Natural killer cell (primary cell): ENCODE measurements at regions not wholly inside any gene's neighbourhood (a gene's known extent, or its start where the extent isn't known, plus 50 kb on each side); places are given as distances from the start of the nearest gene placed in this dataset.

Source experiments
- ATAC-seq, 3 donors: fragments of 150-1000 bp in 2 of 3; fragments of 200-7000 bp in 1 of 3; cut with Tn5 transposase; 1 replicate in 1 of 3; 2 replicates in 2 of 3; pipeline ENCODE4 v1.10.0; 2021; ENCODE audit warnings: mild to moderate bottlenecking in 2 of 3, moderate library complexity in 2 of 3
- DNase-seq, 2 donors: peaks; one replicate each; pipeline versions ENCODE4 v3.0.0 to v3.0.0-alpha.2; 2013 to 2021; ENCODE audit warnings: mixed read lengths in 1 of 2
- H3K27ac ChIP-seq: one replicate; pipeline ENCODE4 v1.5.1; 2013; ENCODE audit warnings: mild to moderate bottlenecking, low read length
- H3K27me3 ChIP-seq: one replicate; pipeline ENCODE4 v1.6.1; 2013; ENCODE audit warnings: low read length; ENCODE audit not compliant: control insufficient read depth, insufficient read depth
- H3K36me3 ChIP-seq: one replicate; pipeline ENCODE4 v1.6.1; 2013; ENCODE audit warnings: low read length; ENCODE audit not compliant: control insufficient read depth, insufficient read depth
- H3K4me1 ChIP-seq: one replicate; pipeline ENCODE4 v1.6.1; 2013; ENCODE audit warnings: low read length; ENCODE audit not compliant: control insufficient read depth, insufficient read depth
- H3K4me3 ChIP-seq: one replicate; pipeline ENCODE4 v1.5.1; 2013; ENCODE audit warnings: low read length
- H3K9me3 ChIP-seq: one replicate; pipeline ENCODE4 v1.6.1; 2013; ENCODE audit warnings: low read length; ENCODE audit not compliant: control insufficient read depth, insufficient read depth
- H3K27ac Mint-ChIP-seq, 2 donors: one replicate each; pipeline ENCODE4 v1.8.0; 2022; ENCODE audit warnings: mild to moderate bottlenecking in 2 of 2, mixed read lengths in 2 of 2, moderate library complexity in 1 of 2
- H3K27me3 Mint-ChIP-seq, 2 donors: one replicate each; pipeline ENCODE4 v1.8.0; 2022; ENCODE audit warnings: low read depth in 2 of 2, mixed read lengths in 2 of 2
- H3K36me3 Mint-ChIP-seq: one replicate; pipeline ENCODE4 v1.8.0; 2022; ENCODE audit warnings: mixed read lengths
- H3K4me1 Mint-ChIP-seq, 2 donors: one replicate each; pipeline ENCODE4 v1.8.0; 2022; ENCODE audit warnings: mixed read lengths in 2 of 2
- H3K4me3 Mint-ChIP-seq: one replicate; pipeline ENCODE4 v1.8.0; 2022; ENCODE audit warnings: mild to moderate bottlenecking, moderate library complexity, mixed read lengths
- H3K9me3 Mint-ChIP-seq, 2 donors: one replicate each; pipeline ENCODE4 v1.8.0; 2022; ENCODE audit warnings: mixed read lengths in 2 of 2
- WGBS: methylation state at CpG from one replicate; pipeline ENCODE4 v1.1.7; 2013; ENCODE audit warnings: missing lambda C conversion rate; ENCODE audit not compliant: insufficient coverage; 5-methylcytosine and 5-hydroxymethylcytosine counted together
- intact Hi-C: fragments of 100-400 bp; cut with micrococcal nuclease; formaldehyde crosslinking; loops from one replicate; pipeline ENCODE4 v1.14.2; 2022
- TF ChIP-seq, protein P1 (sequence below): fragments of 200-600 bp; IDR thresholded peaks from one replicate; pipeline ENCODE4 v1.8.0; 2022; ENCODE audit warnings: antibody characterized with exemption

DNA sequence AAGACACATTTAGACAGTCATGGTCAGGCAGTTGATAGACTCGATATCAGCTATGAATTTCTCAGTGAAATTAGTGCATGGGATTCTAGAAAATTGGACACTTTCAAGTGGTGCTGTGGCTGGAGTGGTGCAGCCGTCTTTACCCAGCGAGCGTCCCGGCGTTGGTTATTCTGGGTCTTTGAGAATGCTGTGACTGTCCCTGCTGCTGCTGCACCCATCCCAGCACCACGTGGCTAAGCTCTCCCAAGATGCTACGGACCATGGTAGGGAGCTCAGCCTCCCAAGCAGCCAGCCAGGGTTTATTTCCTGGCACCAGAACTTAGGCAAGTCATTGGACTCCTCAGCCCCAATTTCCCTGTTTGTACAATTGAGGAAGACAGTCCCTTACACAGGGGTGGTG lies 147.2 kb upstream of the RPS6KA2 start:
- TF ChIP-seq, protein P1, sequence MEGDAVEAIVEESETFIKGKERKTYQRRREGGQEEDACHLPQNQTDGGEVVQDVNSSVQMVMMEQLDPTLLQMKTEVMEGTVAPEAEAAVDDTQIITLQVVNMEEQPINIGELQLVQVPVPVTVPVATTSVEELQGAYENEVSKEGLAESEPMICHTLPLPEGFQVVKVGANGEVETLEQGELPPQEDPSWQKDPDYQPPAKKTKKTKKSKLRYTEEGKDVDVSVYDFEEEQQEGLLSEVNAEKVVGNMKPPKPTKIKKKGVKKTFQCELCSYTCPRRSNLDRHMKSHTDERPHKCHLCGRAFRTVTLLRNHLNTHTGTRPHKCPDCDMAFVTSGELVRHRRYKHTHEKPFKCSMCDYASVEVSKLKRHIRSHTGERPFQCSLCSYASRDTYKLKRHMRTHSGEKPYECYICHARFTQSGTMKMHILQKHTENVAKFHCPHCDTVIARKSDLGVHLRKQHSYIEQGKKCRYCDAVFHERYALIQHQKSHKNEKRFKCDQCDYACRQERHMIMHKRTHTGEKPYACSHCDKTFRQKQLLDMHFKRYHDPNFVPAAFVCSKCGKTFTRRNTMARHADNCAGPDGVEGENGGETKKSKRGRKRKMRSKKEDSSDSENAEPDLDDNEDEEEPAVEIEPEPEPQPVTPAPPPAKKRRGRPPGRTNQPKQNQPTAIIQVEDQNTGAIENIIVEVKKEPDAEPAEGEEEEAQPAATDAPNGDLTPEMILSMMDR = no peak
- Mint-ChIP-seq H3K27ac (no peak overlapping the region), H3K4me1 (peaks cover 5% of the 10 kb centered on the region in 2 donors), H3K27me3 (peaks cover 9 to 49% of the 10 kb centered on the region in 2 donors), H3K4me3 (no peak overlapping the region), H3K9me3 (no peaks in the 10 kb centered on the region), H3K36me3 (no peaks in the 10 kb centered on the region)
- Histone ChIP-seq H3K27me3 (no peaks in the 10 kb centered on the region), H3K27ac (no peak overlapping the region), H3K4me3 (no peak overlapping the region), H3K9me3 (no peaks in the 10 kb centered on the region), H3K36me3 (no peaks in the 10 kb centered on the region), H3K4me1 (peaks cover 12% of the 10 kb centered on the region)
- intact Hi-C loops = no loop called here
- WGBS = 82% methylated on average over 8 of the region's 8 CpGs
- ATAC-seq = no peak
- no peak for DNase-seq

DNA sequence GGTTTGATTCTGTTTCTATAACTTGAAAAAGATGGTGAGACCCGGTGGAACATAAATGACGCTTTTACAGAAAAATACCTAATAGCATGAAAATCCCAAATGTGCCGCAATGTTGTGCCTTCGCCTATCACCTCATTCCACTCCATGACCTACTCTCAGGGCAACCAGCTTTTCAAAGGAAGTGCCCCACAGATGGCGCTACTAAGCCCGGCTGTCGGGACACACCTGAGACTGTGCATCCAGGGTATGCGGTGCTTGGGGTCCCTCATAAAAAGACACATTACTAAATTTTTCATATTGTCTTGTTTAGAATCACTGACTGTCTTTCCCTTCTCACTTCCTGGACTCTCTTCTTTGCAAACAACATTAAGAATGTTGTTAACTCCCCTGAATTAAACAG lies 145.5 kb upstream of the RPS6KA2 start:
- peaks cover 12% of the 10 kb centered on the region for H3K4me1 ChIP-seq
- Mint-ChIP-seq H3K4me1 (peaks cover 5% of the 10 kb centered on the region in 2 donors), H3K36me3 (no peaks in the 10 kb centered on the region), H3K27me3 (peaks cover 13 to 49% of the 10 kb centered on the region in 2 donors), H3K4me3 (no peak overlapping the region), H3K9me3 (no peaks in the 10 kb centered on the region), H3K27ac (no peak overlapping the region)
- DNase-seq (no peak), ATAC-seq (no peak)
- H3K36me3 ChIP-seq = no peaks in the 10 kb centered on the region
- 82% methylated on average over 8 of the region's 8 CpGs for WGBS
- H3K27ac ChIP-seq = no peak overlapping the region
- H3K9me3 ChIP-seq = no peaks in the 10 kb centered on the region
- intact Hi-C loops = no loop called here
- TF ChIP-seq, protein P1 = no peak
- no peaks in the 10 kb centered on the region for H3K27me3 ChIP-seq
- H3K4me3 ChIP-seq = no peak overlapping the region

DNA sequence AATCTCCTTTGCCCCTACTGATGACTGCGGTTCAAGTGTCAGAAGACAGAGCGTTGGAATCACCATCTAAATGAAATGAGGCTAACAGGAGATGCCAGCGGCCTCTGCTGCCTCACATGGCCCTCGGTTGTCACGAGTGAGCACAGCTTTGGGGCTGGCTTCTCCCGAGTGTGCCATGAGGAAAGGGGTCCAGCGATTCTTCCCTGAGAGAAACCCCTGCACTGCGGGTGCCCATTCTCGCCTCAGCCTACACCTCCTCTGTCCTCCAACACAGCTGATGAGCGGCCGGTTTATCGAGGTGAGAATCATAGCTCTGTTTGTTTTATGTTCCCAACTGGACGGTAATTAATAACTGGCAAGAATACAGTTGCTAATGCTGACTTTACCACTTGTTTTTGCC lies 144.7 kb upstream of the RPS6KA2 start:
- intact Hi-C loops = no loop called here
- TF ChIP-seq, protein P1 = no peak
- H3K36me3 ChIP-seq = no peaks in the 10 kb centered on the region
- Mint-ChIP-seq H3K4me3 (no peak overlapping the region), H3K36me3 (no peaks in the 10 kb centered on the region), H3K27ac (no peak overlapping the region), H3K9me3 (no peaks in the 10 kb centered on the region), H3K27me3 (peaks cover 10 to 48% of the 10 kb centered on the region in 2 donors), H3K4me1 (peaks cover 5% of the 10 kb centered on the region in 2 donors)
- 92% methylated on average over 13 of the region's 13 CpGs for WGBS
- no peak overlapping the region for H3K27ac ChIP-seq
- H3K4me1 ChIP-seq = peaks cover 12% of the 10 kb centered on the region
- DNase-seq = no peak
- ATAC-seq = no peak
- no peaks in the 10 kb centered on the region for H3K27me3 ChIP-seq
- no peaks in the 10 kb centered on the region for H3K9me3 ChIP-seq
- no peak overlapping the region for H3K4me3 ChIP-seq
